Epithelial cell of proximal tubule (primary cell): ENCODE measurements at regions not wholly inside any gene's neighbourhood (a gene's known extent, or its start where the extent isn't known, plus 50 kb on each side); places are given as distances from the start of the nearest gene placed in this dataset.
"Not testable (repeated sequence)": the region's sequence is repeated elsewhere in the genome, so short reads cannot be mapped to it uniquely, and the experiment has no call there.

Experiments used
- DNase-seq: peaks from one replicate; pipeline ENCODE4 v3.0.0-alpha.2; 2011; ENCODE audit warnings: low read depth
- H3K4me3 ChIP-seq: 2 replicates; pipeline ENCODE4 v1.5.1; 2011; ENCODE audit warnings: low read depth, mild to moderate bottlenecking, low read length
- TF ChIP-seq, protein P1 (sequence below): conservative IDR thresholded peaks from 2 replicates; pipeline ENCODE4 v1.5.1; 2012; ENCODE audit warnings: low read depth, mild to moderate bottlenecking, low read length

DNA sequence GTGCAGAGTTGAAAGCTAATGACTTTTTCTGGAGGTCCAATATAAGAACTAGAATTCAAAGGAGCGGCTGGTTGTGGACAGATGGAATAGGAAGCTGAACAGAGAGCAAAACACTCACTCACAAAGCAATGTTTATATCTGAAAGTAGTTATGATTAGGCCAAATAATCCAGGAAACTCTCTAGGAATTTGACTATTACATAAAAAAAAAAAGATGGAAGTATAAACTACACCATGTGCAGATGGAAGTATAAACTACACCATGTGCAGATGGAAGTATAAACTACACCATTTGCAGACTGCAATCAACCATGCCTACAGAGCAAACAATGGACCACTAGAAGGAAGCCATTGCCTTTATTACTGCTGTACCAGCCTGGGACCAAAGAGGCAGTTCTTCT, 771.1 kb downstream of the BRINP3 start:
- no peak overlapping the region for H3K4me3 ChIP-seq
- no peak for DNase-seq
- TF ChIP-seq, protein P1, sequence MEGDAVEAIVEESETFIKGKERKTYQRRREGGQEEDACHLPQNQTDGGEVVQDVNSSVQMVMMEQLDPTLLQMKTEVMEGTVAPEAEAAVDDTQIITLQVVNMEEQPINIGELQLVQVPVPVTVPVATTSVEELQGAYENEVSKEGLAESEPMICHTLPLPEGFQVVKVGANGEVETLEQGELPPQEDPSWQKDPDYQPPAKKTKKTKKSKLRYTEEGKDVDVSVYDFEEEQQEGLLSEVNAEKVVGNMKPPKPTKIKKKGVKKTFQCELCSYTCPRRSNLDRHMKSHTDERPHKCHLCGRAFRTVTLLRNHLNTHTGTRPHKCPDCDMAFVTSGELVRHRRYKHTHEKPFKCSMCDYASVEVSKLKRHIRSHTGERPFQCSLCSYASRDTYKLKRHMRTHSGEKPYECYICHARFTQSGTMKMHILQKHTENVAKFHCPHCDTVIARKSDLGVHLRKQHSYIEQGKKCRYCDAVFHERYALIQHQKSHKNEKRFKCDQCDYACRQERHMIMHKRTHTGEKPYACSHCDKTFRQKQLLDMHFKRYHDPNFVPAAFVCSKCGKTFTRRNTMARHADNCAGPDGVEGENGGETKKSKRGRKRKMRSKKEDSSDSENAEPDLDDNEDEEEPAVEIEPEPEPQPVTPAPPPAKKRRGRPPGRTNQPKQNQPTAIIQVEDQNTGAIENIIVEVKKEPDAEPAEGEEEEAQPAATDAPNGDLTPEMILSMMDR: no peak

DNA sequence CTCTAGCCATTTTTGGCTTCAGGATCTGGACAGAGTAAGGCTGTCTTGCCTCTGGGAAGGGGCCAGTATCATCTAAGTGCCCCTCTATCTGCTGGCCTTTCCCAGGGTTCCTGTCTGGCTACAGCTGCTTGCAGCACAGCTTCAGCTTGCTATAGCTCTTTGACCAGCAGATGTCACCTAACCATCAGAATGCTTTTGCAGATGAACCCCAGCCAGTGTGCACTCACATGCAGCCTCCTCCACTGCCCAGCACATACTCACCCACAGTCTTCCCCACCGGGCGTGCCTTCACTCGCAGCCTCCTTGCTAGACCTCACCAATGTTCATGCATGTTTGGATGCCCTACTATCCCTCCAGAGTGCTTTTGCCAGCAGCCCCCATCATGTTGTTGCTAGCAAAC, 769.0 kb downstream of the BRINP3 start:
- TF ChIP-seq, protein P1: peak; percentile 17
- no peak for DNase-seq
- H3K4me3 ChIP-seq: no peak overlapping the region

DNA sequence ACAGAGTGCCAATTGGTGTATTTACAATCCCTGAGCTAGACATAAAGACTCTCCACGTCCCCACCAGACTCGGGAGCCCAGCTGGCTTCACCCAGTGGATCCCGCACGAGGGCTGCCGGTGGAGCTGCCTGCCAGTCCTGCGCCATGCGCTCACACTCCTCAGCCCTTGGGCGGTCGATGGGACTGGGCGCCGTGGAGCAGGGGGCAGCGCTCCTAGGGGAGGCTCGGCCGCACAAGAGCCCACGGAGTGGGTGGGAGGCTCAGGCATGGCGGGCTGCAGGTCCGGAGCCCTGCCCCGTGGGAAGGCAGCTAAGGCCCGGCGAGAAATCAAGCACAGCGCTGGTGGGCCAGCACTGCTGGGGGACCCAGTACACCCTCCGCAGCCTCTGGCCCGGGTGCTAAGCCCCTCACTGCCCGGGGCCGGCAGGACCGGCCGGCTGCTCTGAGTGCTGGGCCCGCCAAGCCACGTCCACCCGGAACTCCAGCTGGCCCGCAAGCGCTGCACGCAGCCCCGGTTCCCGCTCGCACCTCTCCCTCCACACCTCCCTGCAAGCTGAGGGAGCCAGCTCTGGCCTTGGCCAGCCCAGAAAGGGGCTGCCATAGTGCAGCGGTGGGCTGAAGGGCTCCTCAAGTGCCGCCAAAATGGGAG, 759.4 kb downstream of the BRINP3 start:
- not testable (repeated sequence) for DNase-seq

DNA sequence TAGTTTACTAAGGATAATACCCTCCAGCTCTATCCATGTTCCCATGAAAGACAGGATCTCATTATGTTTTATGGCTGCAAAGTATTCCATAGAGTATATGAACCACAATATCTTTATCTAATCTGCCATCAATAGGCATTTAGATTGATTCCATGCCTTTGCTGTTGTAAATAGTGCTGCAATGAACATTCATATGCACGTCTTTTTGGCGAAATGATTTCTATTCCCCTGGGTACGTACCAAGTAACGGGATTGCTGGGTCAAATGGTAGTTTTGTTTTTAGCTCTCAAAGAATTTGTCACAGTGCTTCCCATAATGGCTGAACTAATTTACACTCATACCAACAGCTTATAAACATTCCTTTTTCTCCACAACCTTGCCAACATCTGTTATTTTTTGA, 750.9 kb downstream of the BRINP3 start:
- no peak overlapping the region for H3K4me3 ChIP-seq
- TF ChIP-seq, protein P1: no peak
- DNase-seq: no peak

More for the DNA sequence above, 759.4 kb downstream of the BRINP3 start:
- not testable (repeated sequence) for H3K4me3 ChIP-seq

DNA sequence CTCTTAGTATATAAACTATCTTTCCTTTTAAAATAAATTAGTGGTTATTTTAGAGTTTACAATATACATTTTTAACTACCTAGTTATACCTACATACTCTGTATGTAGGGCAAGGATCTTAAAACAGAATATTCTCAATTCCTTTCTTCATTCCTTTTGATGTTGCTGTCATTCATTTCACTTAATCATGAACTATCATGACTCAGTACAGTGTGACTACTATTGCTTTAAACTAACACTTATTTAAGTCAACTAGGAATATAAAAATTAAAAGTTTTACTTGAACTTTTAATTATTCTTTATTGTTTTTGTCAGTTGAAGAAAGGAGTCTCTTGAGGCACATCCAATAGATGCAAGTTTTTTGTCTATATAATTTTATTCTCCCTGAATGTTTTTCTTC, 726.4 kb downstream of the BRINP3 start:
- peak; percentile 16 for DNase-seq
- TF ChIP-seq, protein P1: no peak
- H3K4me3 ChIP-seq: no peak overlapping the region

DNA sequence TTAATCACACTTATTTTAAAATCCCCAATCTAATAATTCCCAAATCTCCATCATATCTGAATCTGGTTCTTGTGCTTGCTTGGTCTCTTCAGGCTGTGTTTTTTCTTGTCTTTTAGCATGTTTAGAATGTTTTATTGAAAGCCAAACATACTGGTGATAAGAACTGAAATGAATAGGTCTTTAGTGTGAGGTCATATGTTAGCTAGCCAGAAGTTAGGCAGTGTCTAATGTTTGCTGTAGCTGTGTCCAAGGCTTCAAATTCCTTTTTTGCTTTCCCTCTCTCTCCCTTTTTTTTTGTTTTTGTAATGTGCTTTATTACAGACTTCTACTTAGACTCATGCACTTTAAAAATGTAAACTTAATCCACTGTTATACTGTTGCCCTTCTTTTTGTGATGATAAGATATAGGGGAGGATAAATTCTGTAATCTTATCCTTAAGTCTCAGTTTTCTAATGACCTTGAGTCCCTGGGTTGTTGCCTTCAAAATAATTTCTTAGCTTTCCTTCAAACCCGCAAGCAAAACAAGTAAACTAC, 725.1 kb downstream of the BRINP3 start:
- TF ChIP-seq, protein P1: no peak
- DNase-seq: no peak
- no peak overlapping the region for H3K4me3 ChIP-seq

DNA sequence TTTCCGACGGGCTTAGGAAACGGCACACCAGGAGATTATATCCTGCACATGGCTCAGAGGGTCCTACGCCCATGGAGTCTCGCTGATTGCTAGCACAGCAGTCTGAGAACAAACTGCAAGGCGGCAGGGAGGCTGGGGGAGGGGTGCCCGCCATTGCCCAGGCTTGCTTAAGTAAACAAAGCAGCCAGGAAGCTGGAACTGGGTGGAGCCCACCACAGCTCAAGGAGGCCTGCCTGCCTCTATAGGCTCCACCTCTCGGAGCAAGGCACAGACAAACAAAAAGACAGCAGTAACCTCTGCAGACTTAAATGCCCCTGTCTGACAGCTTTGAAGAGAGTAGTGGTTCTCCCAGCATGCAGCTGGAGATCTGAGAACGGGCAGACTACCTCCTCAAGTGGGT, 722.6 kb downstream of the BRINP3 start:
- DNase-seq, H3K4me3 ChIP-seq: not testable (repeated sequence)
